Spleen (tissue), 11 donors: ENCODE measurements at regions not wholly inside any gene's neighbourhood (a gene's known extent, or its start where the extent isn't known, plus 50 kb on each side); places are given as distances from the start of the nearest gene placed in this dataset.

Source experiments
- DNase-seq: peaks from one replicate; pipeline ENCODE4 v3.0.0-alpha.2; 2020
- H3K27ac ChIP-seq, 8 donors: fragments of 200-600 bp; sonication (generic) in 7 of 8; 1 replicate in 4 of 8; 2 replicates in 4 of 8; pipeline versions ENCODE4 v1.5.0 to v1.8.0; 2016 to 2021; ENCODE audit warnings: inconsistent platforms in 4 of 8, mild to moderate bottlenecking in 4 of 8, moderate library complexity in 1 of 8
- H3K27me3 ChIP-seq, 7 donors: fragments of 200-600 bp; sonication (generic) in 6 of 7; replicated peaks in 1 of 7; 1 replicate in 4 of 7; 2 replicates in 3 of 7; pipeline versions ENCODE4 v1.5.0 to v1.8.0; 2016 to 2021; ENCODE audit warnings: inconsistent platforms in 3 of 7, mild to moderate bottlenecking in 1 of 7
- H3K36me3 ChIP-seq, 6 donors: fragments of 200-600 bp; sonication (generic) in 5 of 6; 1 replicate in 4 of 6; 2 replicates in 2 of 6; pipeline versions ENCODE4 v1.5.0 to v1.8.0; 2016 to 2021; ENCODE audit warnings: inconsistent platforms in 2 of 6
- H3K4me1 ChIP-seq, 6 donors: fragments of 200-600 bp; sonication (generic) in 5 of 6; 1 replicate in 3 of 6; 2 replicates in 3 of 6; pipeline versions ENCODE4 v1.5.0 to v1.8.0; 2016 to 2021; ENCODE audit warnings: inconsistent platforms in 3 of 6
- H3K4me3 ChIP-seq, 8 donors: fragments of 200-600 bp; sonication (generic) in 7 of 8; 1 replicate in 4 of 8; 2 replicates in 4 of 8; pipeline versions ENCODE4 v1.5.0 to v1.8.0; 2016 to 2021; ENCODE audit warnings: inconsistent platforms in 4 of 8, mild to moderate bottlenecking in 4 of 8, moderate library complexity in 2 of 8
- H3K9me3 ChIP-seq, 8 donors: fragments of 200-600 bp; sonication (generic) in 7 of 8; 1 replicate in 4 of 8; 2 replicates in 4 of 8; pipeline versions ENCODE4 v1.5.0 to v1.8.0; 2016 to 2021; ENCODE audit warnings: inconsistent platforms in 4 of 8
- CTCF ChIP-seq, 11 experiments: fragments of 200-600 bp in 7 of 11; fragments of 450-650 bp in 4 of 11; sonication (generic) in 4 of 11; IDR thresholded peaks in 8 of 11; conservative IDR thresholded peaks in 3 of 11; 1 replicate in 7 of 11; 2 replicates in 4 of 11; pipeline versions ENCODE4 v1.4.0 to v1.8.0; 2016 to 2021; ENCODE audit warnings: antibody characterized with exemption in 11 of 11, inconsistent platforms in 4 of 11, mild to moderate bottlenecking in 1 of 11
- POLR2A ChIP-seq, 3 donors: fragments of 450-650 bp; IDR thresholded peaks; one replicate each; pipeline ENCODE4 v1.5.1; 2017; ENCODE audit warnings: antibody characterized with exemption in 3 of 3, mild to moderate bottlenecking in 1 of 3
- POLR2AphosphoS5 ChIP-seq, 3 donors: sonication (generic); formaldehyde crosslinking; IDR thresholded peaks; one replicate each; pipeline ENCODE4 v1.5.1; 2017; ENCODE audit warnings: antibody characterized with exemption in 3 of 3
- WGBS, 5 donors: extraction: QIAGEN DNeasy Blood & Tissue Kit in 3 of 5; methylation state at CpG; one replicate each; pipeline versions ENCODE4 v1.1.5 to v1.1.7; 2013 to 2018; 5-methylcytosine and 5-hydroxymethylcytosine counted together
- intact Hi-C: fragments of 100-400 bp; cut with DNase I; formaldehyde crosslinking; loops from one replicate; pipeline ENCODE4 v1.15.0; 2023; ENCODE audit warnings: low total_unique reads
- donor health status: healthy with polysubstance abuse.
- donor health status: DM: no; HTN: no; CAD: no; lungs with moderate emphysema.
- donor health status: DM: no; HTN: no; CAD: no.
- donor health status: Bipolar disorder and iron deficiency.
- donor health status: healthy.
- donor health status: DM: no; HTN: no; CAD: no.
- donor health status: DM: yes; HTN: yes; CAD: no.

GRCh38 chr1:37133276-37134145 is 99.2 kb upstream of the GRIK3 start:
- Histone ChIP-seq H3K27me3 (peaks cover 0 to 62% (median 0%) of the 10 kb centered on the region in 7 donors), H3K4me1 (no peaks in the 10 kb centered on the region), H3K9me3 (no peaks in the 10 kb centered on the region), H3K36me3 (no peaks in the 10 kb centered on the region), H3K27ac (no peak overlapping the region), H3K4me3 (no peak overlapping the region)
- DNase-seq, result no peak
- 70 to 83% (median 81%) methylated on average over 19 of the region's 19 CpGs for WGBS, 5 donors
- intact Hi-C loops, result no loop called here
- no peak for TF ChIP-seq POLR2AphosphoS5 (IDR thresholded peaks at IDR 0.05)
- no peak for TF ChIP-seq CTCF (IDR thresholded peaks at IDR 0.05 in 8 of 11, conservative IDR thresholded peaks at IDR 0.05 in 3 of 11)
- no peak for TF ChIP-seq POLR2A (IDR thresholded peaks at IDR 0.05)

- no peaks in the 10 kb centered on the region for H3K4me1 ChIP-seq
- no peak for DNase-seq
- H3K27me3 ChIP-seq, result peaks cover 0 to 56% (median 0%) of the 10 kb centered on the region in 7 donors
- intact Hi-C loops, result no loop called here
- WGBS, 5 donors, result 73 to 84% (median 76%) methylated on average over 4 of the region's 4 CpGs
- H3K27ac ChIP-seq, result no peak overlapping the region
- TF ChIP-seq POLR2A (IDR thresholded peaks at IDR 0.05) (no peak), CTCF (IDR thresholded peaks at IDR 0.05 in 8 of 11, conservative IDR thresholded peaks at IDR 0.05 in 3 of 11) (no peak), POLR2AphosphoS5 (IDR thresholded peaks at IDR 0.05) (no peak)
- no peaks in the 10 kb centered on the region for H3K9me3 ChIP-seq
- no peaks in the 10 kb centered on the region for H3K36me3 ChIP-seq
- no peak overlapping the region for H3K4me3 ChIP-seq
Observed at GRCh38 chr1:37134599-37134998, 100.3 kb upstream of the GRIK3 start.

GRCh38 chr1:37135032-37135431 is 100.7 kb upstream of the GRIK3 start:
- no peak overlapping the region for H3K27ac ChIP-seq
- TF ChIP-seq POLR2A (IDR thresholded peaks at IDR 0.05), result no peak
- no peak for TF ChIP-seq POLR2AphosphoS5 (IDR thresholded peaks at IDR 0.05)
- TF ChIP-seq CTCF (IDR thresholded peaks at IDR 0.05 in 8 of 11, conservative IDR thresholded peaks at IDR 0.05 in 3 of 11), result no peak
- no peak for DNase-seq
- no peak overlapping the region for H3K4me3 ChIP-seq
- 64 to 85% (median 68%) methylated on average over 8 of the region's 8 CpGs for WGBS, 5 donors
- peaks cover 0 to 52% (median 0%) of the 10 kb centered on the region in 7 donors for H3K27me3 ChIP-seq
- intact Hi-C loops, result no loop called here
- no peaks in the 10 kb centered on the region for H3K9me3 ChIP-seq
- no peaks in the 10 kb centered on the region for H3K4me1 ChIP-seq
- H3K36me3 ChIP-seq, result no peaks in the 10 kb centered on the region

GRCh38 chr1:37137014-37137413 is 102.7 kb upstream of the GRIK3 start:
- DNase-seq, result no peak
- H3K27me3 ChIP-seq, result peaks cover 0 to 56% (median 0%) of the 10 kb centered on the region in 7 donors
- H3K9me3 ChIP-seq, result no peaks in the 10 kb centered on the region
- 53 to 65% (median 61%) methylated on average over 7 of the region's 7 CpGs for WGBS, 5 donors
- no peak overlapping the region for H3K27ac ChIP-seq
- TF ChIP-seq POLR2A (IDR thresholded peaks at IDR 0.05) (no peak), CTCF (IDR thresholded peaks at IDR 0.05 in 8 of 11, conservative IDR thresholded peaks at IDR 0.05 in 3 of 11) (no peak), POLR2AphosphoS5 (IDR thresholded peaks at IDR 0.05) (no peak)
- no peaks in the 10 kb centered on the region for H3K36me3 ChIP-seq
- no peaks in the 10 kb centered on the region for H3K4me1 ChIP-seq
- H3K4me3 ChIP-seq, result no peak overlapping the region
- intact Hi-C loops, result no loop called here
